Occipital lobe (tissue), 1 donor: ENCODE measurements at regions not wholly inside any gene's neighbourhood (a gene's known extent, or its start where the extent isn't known, plus 50 kb on each side); places are given as distances from the start of the nearest gene placed in this dataset.
"Not testable (repeated sequence)": the region's sequence is repeated elsewhere in the genome, so short reads cannot be mapped to it uniquely, and the experiment has no call there.

Experiments
- DNase-seq: peaks from one replicate; lab custom pipeline; 2025; lab: John Stamatoyannopoulos, UW

DNA sequence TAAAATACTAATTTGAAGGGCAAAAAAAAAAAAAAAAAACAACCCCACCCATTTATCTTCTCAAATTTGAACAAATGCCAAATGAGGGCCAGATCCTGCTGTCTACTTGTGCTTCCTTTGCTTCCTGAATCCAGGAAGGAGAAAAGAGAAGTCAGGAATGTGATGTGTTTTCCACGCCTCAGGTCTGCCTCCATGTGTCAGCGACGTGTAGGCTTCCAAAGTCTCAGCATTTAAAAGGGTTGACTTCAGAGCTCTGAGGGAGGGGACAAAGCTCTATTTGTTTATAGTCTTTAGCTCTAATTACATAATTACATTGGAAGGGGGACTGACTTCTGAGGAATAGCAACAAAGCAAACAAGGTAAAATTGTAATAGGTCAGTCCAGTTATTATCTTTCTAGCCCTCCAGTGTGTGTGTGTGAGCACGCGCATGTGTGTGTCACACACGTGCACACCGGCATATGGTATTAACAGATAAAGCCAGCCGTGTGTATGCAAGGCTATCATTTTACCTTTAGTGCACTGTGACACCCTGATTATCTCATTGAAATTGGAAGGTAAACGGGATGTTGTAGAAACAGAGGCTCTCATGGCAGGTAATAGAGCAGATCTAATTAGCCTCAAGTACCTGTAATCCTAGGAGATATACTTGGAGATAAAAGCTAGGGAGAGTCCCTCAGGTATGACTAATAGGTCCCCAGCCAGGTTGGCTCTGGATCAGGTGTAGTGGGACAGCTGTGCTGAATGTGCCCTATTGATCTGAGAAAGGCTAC, 911.4 kb upstream of the ZEB2 start:
- DNase-seq: no peak

DNA sequence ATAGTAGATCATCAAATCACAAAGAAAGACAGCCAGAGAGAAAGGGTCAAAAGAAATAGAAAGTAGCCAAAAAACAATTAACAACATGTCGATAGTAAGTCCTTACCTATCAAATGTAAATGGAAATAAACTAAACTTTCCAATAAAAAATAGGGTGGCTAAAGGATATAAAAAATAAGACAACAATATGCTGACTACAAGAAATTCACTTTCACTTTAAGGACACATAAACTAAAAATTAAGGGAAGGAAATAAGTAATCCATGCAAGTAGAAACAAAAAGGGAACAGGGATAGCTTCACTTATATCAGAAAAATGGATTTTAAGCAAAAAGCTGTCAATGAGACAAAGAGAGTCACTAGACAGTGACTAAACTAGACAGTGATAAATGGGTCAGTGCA, 903.9 kb upstream of the ZEB2 start:
- no peak for DNase-seq

DNA sequence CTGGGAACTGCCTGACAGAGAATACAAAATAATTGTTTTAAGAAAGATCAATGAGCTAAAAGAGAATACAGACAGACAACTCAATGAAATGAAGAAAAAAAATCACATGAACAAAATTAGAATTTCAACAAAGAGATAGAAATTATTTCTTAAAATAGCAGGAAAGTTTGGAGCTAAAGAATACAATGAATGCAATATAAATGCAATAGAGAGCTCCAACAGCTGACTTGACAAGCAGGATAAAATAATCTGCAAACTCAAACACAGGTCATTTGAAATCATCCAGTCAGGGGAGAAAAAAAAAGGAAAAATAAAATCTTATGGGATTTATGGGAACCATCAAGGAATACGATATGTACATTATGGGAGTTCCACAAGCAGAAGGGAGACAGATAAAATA, 902.7 kb upstream of the ZEB2 start:
- no peak for DNase-seq

DNA sequence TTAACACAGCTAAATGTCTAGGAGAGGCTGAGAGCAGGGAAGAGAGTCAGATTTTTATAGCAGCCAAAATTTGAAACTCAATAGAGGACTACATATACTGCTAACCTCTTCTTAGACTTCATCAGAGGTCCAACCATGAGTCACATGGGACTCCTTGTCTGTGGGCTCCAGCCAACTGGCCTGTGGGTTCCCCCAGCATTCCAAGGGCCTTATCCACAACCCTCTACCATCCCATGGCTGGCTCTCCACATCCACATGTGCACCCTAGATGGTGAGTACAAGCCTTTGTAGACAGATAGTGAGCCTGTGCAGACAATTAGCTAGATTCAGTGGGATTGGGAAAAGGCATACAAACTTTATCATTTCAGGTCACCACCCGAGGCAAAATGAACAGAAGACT, 901.9 kb upstream of the ZEB2 start:
- DNase-seq: no peak

DNA sequence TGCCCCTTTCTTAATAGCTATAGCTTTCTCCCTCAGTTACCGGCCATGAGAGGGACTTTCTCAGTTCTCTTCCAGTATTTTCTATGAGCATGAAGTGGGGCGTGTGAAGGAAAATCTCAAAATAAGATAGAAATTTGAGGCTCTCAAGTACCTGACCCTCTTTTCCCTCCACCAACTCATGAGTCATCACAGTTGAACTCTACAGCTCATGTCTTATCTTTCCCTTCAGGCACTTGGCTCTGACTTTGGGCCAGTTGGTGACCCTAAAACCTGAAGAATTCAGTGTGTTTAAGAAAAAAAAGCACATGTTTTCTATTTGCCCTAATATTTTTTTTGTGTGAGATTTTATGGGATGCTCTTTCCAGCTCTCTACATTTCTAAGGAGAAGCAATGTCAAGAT, 896.7 kb upstream of the ZEB2 start:
- no peak for DNase-seq

DNA sequence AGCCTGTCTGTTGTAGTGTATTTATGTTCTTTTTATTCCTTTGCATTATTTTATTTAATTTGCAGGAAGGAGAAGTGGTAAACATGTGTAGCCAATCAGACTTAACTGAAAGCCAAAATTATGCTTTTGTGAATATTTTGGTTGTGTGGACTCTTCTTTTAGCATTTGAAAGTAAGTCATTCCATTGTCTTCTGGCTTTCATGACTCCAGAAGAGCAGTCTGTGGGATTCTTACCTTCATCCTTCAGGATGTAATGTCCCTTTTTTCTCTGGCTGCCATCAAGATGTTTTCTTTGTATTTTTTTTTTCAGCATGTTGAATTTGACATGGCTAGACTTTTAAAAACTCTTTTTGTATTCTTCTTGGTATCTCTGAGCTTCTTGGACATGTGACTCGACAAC, 895.2 kb upstream of the ZEB2 start:
- DNase-seq: no peak

DNA sequence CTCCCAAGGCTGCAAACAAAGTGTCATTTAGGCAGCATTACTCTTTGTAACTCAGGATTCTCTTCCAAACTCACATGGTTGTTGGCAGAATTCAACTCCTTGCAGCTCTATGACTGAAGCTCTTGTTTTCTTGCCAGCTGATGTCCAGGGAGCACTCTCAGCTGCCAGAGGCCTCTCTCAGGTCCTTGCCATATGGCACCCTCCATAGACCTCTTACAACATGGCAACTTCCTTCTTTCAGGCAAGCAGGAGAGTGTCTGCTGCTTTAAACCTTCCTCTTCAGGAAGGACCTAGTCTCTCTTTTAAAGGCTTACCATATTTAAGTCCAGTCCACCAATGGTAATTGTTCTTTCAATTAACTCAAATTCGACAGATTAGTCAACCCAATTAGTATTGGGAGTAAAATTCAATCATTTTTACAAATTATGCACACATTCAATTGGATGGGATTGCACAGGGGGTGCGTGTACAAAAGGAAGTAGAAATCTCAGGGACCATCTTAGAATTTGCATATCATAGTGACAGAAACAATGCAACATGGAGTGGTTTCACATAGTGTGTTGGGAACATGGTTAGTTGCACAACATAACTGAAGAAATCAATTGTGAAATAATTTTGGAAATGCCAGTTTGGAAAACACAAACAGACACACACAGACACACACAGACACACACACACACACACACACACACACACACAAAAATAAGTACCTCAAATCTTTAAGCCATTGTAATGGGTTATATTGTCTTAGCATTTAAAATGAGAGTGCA, 893.5 kb upstream of the ZEB2 start:
- no peak for DNase-seq

DNA sequence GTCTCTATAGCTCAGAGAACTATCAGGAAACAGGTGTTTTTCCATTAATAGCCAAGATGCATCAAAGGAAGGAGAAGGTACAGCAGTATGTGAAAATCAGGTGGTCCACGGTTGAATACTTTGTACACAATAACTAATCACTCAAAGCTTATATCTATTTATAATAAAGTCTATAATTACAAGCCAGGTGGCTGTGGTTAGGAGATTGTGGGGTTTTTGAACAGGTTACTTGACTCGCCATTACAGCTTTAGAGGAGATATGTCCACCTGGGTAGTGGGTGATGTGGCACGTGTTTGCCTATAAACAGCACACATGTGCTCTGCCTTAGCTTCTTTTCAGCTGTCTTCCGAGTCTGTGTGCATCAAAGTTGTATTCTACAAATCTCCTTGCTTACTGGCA, 892.2 kb upstream of the ZEB2 start:
- no peak for DNase-seq

DNA sequence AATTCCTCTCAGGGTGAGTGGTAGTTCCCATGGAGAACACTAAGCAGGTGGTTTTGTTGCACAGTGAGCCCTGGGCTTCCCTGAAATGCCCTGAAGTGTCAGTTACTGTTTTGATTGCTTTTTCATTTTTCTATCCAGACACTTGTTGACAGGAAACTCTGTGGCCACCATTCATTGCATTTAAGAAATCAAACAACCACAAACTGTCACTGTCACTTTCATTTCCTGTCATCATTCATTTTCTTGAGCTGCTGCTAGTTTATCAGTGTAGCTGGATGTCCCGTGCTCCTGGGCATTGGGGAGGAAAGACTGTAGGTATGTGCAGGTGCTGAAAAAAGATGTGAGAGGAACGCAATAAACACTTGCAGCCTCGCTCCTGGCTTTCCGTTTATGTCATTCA, 891.6 kb upstream of the ZEB2 start:
- no peak for DNase-seq

DNA sequence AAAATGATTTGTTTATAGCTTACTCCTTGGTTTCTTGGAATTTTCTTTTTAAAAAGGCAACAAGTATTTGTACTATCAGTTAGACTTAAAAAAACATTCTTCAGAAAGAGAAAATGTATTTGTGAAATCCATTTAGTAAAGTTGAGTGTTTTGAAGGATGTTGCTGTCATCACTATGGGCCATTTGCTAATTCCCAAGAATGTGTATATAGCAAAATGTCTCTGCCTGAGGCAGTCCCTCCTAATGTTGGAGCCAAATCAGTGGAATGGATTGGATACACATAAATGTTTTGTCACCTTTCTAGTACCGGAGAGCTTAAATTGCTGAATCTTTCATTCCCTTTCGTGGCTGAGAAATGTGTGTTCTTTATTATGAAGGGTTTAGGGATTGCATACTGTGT, 890.2 kb upstream of the ZEB2 start:
- no peak for DNase-seq

DNA sequence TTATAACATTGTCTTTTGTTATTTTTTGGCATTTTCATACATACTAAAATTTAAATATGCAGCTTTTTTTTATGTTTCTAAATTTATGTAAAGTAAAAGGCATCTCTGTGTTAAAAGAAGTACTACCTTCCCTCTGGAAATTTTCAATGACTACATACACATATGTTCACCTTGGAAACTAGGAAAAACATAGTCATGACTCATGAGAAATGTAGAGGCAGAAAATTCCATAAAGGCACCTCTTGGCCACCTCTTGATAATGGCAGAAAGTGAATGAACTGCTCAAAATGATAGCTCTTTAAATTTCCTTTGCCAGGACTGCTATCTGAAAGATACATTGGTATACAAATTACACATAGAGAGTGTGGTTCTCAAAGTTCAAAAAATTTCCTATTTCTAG, 889.1 kb upstream of the ZEB2 start:
- no peak for DNase-seq

DNA sequence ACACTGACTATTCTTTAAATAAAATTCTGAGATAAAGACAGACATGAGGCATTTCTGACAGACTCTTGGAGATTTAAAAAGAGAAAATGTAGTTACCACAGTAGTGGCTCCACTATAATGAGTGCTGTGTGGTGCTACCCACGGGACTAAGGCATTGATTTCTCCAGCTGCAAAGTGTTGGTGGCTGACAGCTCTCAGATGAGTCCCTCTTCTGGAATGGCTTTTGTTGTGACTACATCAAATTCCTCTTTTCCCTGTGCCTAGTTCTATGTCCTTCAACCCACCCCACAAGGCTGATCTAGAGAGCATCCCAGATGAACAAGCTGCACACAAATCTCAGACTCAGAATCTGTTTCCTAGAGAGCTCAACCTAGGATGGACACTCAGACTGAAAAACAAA, 884.8 kb upstream of the ZEB2 start:
- no peak for DNase-seq

DNA sequence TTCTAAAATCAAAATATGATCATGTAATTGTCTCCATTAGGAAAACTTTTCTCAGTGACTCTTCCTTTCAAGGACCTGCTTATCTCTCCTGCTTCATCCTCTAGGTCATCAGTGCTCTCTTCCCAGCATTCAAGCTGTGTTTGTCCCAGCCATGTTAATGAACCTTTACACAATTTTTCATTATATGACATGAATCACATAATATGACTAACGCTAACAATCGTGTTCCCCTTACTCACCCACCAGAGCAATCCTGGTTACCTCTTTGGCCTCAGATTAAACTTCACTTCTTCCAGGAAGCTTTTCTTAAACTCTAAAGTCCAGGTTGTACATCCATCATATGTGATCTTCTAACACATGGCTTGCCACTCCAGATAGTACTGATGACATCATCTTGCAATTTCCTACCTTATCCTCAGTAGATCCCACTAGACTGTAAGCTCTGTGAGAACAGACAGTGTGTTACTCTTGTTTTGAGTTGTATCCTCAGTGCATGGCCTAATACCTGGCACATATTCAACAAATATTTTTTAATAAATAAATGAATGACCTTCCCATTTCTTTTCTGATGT, 882.9 kb upstream of the ZEB2 start:
- DNase-seq: no peak

DNA sequence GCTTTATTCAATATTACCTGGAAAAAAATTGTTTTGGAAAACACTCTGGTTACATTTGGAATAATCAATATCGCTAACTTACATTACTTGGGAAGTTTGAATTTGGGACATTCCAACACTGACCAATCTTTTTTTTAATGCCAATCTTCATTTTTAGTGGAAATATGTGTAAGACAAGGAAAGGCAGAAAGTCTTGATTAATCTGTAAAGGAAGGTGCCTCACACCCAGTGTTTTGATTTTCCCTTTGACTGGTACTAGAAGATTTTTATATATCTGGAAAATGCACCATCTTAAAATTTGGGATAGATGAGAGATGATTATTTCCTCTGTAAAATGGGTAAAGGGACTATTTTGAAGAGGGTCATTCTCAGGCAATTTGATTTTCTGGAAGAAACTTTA, 879.2 kb upstream of the ZEB2 start:
- no peak for DNase-seq

DNA sequence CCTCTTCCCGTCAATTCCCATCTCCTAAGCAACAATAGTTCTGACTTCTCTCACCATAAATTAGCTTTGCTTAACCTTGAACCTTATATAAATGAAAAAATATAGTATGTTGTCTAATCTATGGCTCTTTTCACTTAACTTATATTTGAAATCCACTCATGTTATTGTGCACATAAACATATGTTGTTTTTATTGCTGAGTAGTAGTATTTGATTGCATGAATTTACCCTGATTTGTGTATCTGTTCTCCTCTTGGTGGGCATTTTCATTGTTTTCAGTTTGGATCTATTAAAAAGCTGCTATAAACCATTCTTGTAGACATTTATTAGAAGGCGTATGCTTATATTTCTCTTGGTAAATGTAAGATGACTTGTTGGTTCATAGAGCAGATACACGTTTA, 874.3 kb upstream of the ZEB2 start:
- DNase-seq: no peak

DNA sequence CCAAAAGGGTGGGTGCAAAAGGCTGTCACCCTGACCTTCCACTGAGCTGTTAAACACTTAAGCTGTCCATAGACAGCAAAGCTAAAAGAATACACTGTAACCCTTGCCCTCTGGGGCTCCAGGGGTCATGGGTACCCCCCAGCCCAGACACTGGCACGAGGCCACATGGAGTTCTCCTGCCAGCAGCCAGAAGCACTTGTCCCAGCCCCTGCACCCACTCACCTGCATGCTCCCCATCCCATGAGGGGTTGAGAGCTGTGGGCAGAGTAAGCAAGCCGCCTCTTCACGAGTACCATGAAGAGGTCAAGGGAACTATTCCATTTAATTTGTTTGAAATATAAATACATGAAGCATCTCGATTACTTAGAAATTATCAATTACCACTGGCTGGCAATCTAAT, 867.1 kb upstream of the ZEB2 start:
- no peak for DNase-seq

DNA sequence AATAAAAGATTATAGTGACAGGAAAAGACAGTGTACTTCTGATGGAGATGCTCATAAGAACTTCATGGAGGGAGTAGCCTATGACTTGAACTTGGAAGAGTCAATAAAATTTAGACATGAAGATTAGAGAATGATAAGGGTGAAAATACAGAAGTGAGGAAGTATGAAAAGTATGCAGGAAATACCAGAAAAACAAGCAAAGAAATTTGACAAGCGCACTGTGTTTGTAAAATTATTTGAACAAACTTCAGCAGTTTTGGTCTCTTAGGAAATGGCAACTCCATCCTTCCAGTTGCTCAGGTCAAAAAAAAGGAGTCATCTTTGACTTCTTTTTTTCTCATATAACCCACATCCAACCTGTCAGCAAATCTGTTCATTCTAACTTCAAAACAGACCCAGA, 864.0 kb upstream of the ZEB2 start:
- no peak for DNase-seq

DNA sequence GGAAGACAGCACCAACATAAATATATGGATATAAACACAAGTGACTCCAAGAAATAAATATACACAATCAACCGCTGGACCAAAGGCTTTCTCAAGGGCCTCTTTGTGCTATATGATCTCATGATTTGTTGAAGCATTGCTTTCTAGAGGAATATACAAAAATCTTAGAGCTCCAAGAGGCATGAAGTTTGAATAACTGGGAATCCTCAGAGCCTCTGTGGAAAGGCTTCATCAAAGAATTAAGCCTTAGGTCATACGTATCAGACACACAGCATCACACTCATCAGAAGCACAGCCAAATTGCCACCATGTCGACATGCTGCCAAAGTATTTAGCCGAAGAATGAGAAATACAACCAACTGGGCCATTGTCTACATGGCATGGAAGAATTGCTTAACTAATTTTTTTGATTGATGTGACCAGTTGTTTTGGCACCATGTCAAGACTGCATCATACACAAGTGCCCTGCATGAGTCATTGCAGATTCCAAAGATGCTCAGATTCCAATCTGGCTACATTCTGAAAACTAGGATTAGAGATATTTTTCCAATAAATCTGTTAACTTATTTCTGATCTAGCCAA, 860.6 kb upstream of the ZEB2 start:
- DNase-seq: no peak

DNA sequence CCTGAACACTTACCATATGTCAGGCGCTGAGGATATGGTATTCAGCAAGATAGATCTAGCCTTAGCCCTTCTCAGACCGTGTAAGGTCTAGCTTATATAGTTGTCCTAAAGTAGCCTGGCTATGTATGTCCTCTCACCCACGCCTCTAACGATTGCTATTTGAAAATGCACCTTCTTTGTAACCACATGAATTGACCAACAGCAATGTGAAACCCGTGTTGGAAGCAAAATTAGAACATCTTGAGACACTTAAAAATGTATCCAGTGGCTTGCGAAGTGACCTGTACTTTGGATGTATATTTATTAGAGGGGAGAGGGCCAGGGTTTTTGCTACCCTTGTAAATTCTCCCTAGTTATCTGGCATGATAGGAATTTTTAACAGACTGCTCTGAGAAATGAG, 860.0 kb upstream of the ZEB2 start:
- DNase-seq: no peak

DNA sequence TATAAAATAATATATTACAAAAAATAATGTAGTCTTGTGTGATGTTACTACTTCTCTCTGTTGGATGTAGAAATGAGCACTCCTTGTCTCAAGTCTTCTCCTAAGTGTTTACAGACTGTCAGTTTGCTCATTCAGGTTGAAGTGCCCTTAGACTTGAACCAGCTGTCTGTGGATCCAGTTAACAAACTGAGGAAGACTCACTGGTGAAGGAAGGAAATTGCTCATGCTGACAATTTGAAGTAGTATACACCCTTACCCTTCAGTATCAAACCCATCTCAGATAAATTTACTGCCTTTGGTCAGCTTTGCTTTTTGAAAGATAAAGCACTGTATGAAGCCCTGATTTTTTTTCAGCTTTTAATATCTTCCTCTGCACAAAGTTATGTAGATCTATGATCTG, 854.2 kb upstream of the ZEB2 start:
- no peak for DNase-seq

DNA sequence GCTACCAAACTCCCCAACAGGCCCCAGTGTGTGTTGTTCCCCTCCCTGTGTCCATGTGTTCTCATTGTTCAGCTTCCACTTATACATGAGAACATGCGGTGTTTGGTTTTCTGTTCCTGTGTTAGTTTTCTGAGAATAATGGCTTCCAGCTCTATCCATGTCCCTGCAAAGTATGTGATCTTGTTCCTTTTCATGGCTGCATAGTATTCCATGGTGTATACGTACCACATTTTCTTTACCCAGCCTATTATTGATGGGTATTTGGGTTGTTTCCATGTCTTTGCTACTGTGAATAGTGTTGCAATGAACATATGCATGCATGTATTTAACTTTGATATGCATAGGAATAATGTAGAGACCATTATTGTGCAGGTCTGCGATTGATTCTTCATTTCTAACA, 847.4 kb upstream of the ZEB2 start:
- not testable (repeated sequence) for DNase-seq

DNA sequence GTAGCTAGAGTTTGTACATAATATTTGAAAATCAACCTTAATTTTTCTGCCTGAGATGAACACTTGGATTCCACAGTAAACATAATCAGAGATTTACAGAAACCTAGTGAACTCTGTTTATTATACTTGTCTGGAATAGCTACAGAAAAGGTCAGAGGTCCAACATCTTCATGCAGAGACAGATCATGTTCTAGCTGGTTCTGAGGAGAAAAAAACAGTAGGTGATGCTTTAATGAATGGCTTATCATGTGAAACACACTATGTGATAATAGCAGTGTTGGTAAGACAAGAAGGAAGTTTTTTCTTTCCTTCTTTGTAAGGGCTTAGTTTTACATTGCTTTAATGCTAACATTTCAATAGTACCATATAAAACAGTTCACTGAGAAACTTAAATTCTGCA, 846.4 kb upstream of the ZEB2 start:
- no peak for DNase-seq
